ENCODE measurements at regions not wholly inside any gene's neighbourhood (a gene's known extent, or its start where the extent isn't known, plus 50 kb on each side); places are given as distances from the start of the nearest gene placed in this dataset.

- TF ChIP-seq ZNF274 (IDR thresholded peaks at IDR 0.05; ENCODE audit: low read depth, low read length) (no peak), SUZ12 (IDR thresholded peaks at IDR 0.05; ENCODE audit: extremely low read depth, insufficient read depth, insufficient read length) (no peak), YY1 (IDR thresholded peaks at IDR 0.05; ENCODE audit: insufficient read depth, insufficient read length) (no peak)
- H3K27me3 ChIP-seq (ENCODE audit: insufficient read depth, insufficient read length): peaks cover 45% of the 10 kb centered on the region
- no peaks in the 10 kb centered on the region for H3K36me3 ChIP-seq (ENCODE audit: insufficient read depth, insufficient read length, low read length)
- peaks cover 20% of the 10 kb centered on the region for H3K9me3 ChIP-seq (ENCODE audit: insufficient read depth, low read length)
- peaks cover 3% of the 10 kb centered on the region for H3K4me1 ChIP-seq (ENCODE audit: insufficient read depth, insufficient read length)
- H3K9ac ChIP-seq (ENCODE audit: insufficient read length, low read depth): no peak overlapping the region
- no peak for DNase-seq (ENCODE audit: low read depth, low spot score)
- H3K4me3 ChIP-seq (ENCODE audit: insufficient read length, low read depth): no peak overlapping the region
Observed at GRCh38 chr16:54347961-54348360, 61.4 kb upstream of the IRX3 start.

DNA sequence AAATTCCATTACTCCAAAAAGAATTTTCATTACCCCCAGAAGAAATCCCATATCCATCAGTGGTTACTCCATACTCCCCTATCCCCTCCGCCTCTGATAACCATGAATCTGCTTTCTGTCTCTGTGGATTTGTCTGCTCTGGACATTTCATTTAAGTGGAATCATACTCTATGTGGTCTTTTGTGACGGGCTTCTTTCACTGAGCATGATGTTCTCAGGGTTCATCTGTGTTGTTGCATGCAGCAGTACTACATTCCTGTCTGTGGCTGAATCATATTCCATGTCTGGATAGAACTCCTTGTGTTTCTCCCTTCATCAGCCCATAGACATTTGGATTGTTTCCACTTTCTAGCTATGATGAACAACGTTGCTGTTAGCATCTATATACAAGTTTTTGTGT is 59.5 kb upstream of the IRX3 start:
- no peak overlapping the region for H3K4me3 ChIP-seq (ENCODE audit: insufficient read length, low read depth)
- H3K4me1 ChIP-seq (ENCODE audit: insufficient read depth, insufficient read length): peaks cover 9% of the 10 kb centered on the region

GRCh38 chr16:54344646-54345630 is 58.4 kb upstream of the IRX3 start:
- H3K27me3 ChIP-seq (ENCODE audit: insufficient read depth, insufficient read length): peaks cover 72% of the 10 kb centered on the region
- no peak overlapping the region for H3K9ac ChIP-seq (ENCODE audit: insufficient read length, low read depth)
- no peak for DNase-seq (ENCODE audit: low read depth, low spot score)
- peaks cover 20% of the 10 kb centered on the region for H3K9me3 ChIP-seq (ENCODE audit: insufficient read depth, low read length)
- H3K4me3 ChIP-seq (ENCODE audit: insufficient read length, low read depth): no peak overlapping the region
- H3K36me3 ChIP-seq (ENCODE audit: insufficient read depth, insufficient read length, low read length): no peaks in the 10 kb centered on the region
- TF ChIP-seq ZNF274 (IDR thresholded peaks at IDR 0.05; ENCODE audit: low read depth, low read length): no peak
- no peak for TF ChIP-seq SUZ12 (IDR thresholded peaks at IDR 0.05; ENCODE audit: extremely low read depth, insufficient read depth, insufficient read length)
- TF ChIP-seq YY1 (IDR thresholded peaks at IDR 0.05; ENCODE audit: insufficient read depth, insufficient read length): no peak
- H3K4me1 ChIP-seq (ENCODE audit: insufficient read depth, insufficient read length): peaks cover 12% of the 10 kb centered on the region

More for the DNA sequence above, 59.5 kb upstream of the IRX3 start:
- peaks cover 20% of the 10 kb centered on the region for H3K9me3 ChIP-seq (ENCODE audit: insufficient read depth, low read length)
- no peaks in the 10 kb centered on the region for H3K36me3 ChIP-seq (ENCODE audit: insufficient read depth, insufficient read length, low read length)
- peaks cover 61% of the 10 kb centered on the region for H3K27me3 ChIP-seq (ENCODE audit: insufficient read depth, insufficient read length)
- no peak for DNase-seq (ENCODE audit: low read depth, low spot score)
- no peak overlapping the region for H3K9ac ChIP-seq (ENCODE audit: insufficient read length, low read depth)
- TF ChIP-seq SUZ12 (IDR thresholded peaks at IDR 0.05; ENCODE audit: extremely low read depth, insufficient read depth, insufficient read length) (no peak), YY1 (IDR thresholded peaks at IDR 0.05; ENCODE audit: insufficient read depth, insufficient read length) (no peak), ZNF274 (IDR thresholded peaks at IDR 0.05; ENCODE audit: low read depth, low read length) (no peak)

DNA sequence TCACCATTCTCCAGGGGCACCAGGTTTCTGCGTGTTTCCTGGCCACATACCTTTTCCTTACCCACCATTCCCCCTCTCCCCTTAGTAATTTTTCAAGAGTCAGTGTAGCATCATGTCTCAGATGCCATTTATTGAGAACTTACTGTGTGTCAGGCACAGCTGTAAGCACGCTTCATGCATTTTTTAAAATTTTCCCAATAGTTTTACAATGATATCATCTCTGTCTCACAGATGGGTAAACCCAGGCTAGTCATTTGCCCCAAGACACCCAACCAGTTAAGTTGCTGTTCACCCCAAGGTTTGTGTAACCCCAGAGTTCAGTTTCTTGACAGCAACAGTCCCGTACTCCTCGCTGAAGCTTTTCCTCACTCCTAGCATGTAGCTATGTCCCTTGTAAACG is 56.4 kb upstream of the IRX3 start:
- peaks cover 12% of the 10 kb centered on the region for H3K4me1 ChIP-seq (ENCODE audit: insufficient read depth, insufficient read length)
- no peak overlapping the region for H3K4me3 ChIP-seq (ENCODE audit: insufficient read length, low read depth)
- TF ChIP-seq YY1 (IDR thresholded peaks at IDR 0.05; ENCODE audit: insufficient read depth, insufficient read length) (no peak), SUZ12 (IDR thresholded peaks at IDR 0.05; ENCODE audit: extremely low read depth, insufficient read depth, insufficient read length) (no peak), ZNF274 (IDR thresholded peaks at IDR 0.05; ENCODE audit: low read depth, low read length) (no peak)
- peaks cover 89% of the 10 kb centered on the region for H3K27me3 ChIP-seq (ENCODE audit: insufficient read depth, insufficient read length)
- no peak for DNase-seq (ENCODE audit: low read depth, low spot score)
- H3K9ac ChIP-seq (ENCODE audit: insufficient read length, low read depth): no peak overlapping the region
- H3K36me3 ChIP-seq (ENCODE audit: insufficient read depth, insufficient read length, low read length): no peaks in the 10 kb centered on the region
- peaks cover 2% of the 10 kb centered on the region; the same call in 1 of the 2 replicates for H3K9me3 ChIP-seq (ENCODE audit: insufficient read depth, low read length)

GRCh38 chr16:54341892-54342776 is 55.5 kb upstream of the IRX3 start:
- no peak for DNase-seq (ENCODE audit: low read depth, low spot score)
- no peak overlapping the region for H3K9ac ChIP-seq (ENCODE audit: insufficient read length, low read depth)
- no peak overlapping the region for H3K4me3 ChIP-seq (ENCODE audit: insufficient read length, low read depth)
- H3K9me3 ChIP-seq (ENCODE audit: insufficient read depth, low read length): no peaks in the 10 kb centered on the region; the same call in 1 of the 2 replicates
- H3K36me3 ChIP-seq (ENCODE audit: insufficient read depth, insufficient read length, low read length): no peaks in the 10 kb centered on the region
- peaks cover 92% of the 10 kb centered on the region for H3K27me3 ChIP-seq (ENCODE audit: insufficient read depth, insufficient read length)
- H3K4me1 ChIP-seq (ENCODE audit: insufficient read depth, insufficient read length): peaks cover 12% of the 10 kb centered on the region
- TF ChIP-seq ZNF274 (IDR thresholded peaks at IDR 0.05; ENCODE audit: low read depth, low read length): no peak
- no peak for TF ChIP-seq SUZ12 (IDR thresholded peaks at IDR 0.05; ENCODE audit: extremely low read depth, insufficient read depth, insufficient read length)
- TF ChIP-seq YY1 (IDR thresholded peaks at IDR 0.05; ENCODE audit: insufficient read depth, insufficient read length): no peak

- no peak overlapping the region for H3K9ac ChIP-seq (ENCODE audit: insufficient read length, low read depth)
- DNase-seq (ENCODE audit: low read depth, low spot score): no peak
- peaks cover 91% of the 10 kb centered on the region for H3K27me3 ChIP-seq (ENCODE audit: insufficient read depth, insufficient read length)
- H3K36me3 ChIP-seq (ENCODE audit: insufficient read depth, insufficient read length, low read length): no peaks in the 10 kb centered on the region
- TF ChIP-seq YY1 (IDR thresholded peaks at IDR 0.05; ENCODE audit: insufficient read depth, insufficient read length) (no peak), ZNF274 (IDR thresholded peaks at IDR 0.05; ENCODE audit: low read depth, low read length) (no peak), SUZ12 (IDR thresholded peaks at IDR 0.05; ENCODE audit: extremely low read depth, insufficient read depth, insufficient read length) (no peak)
- H3K4me1 ChIP-seq (ENCODE audit: insufficient read depth, insufficient read length): peaks cover 12% of the 10 kb centered on the region
- H3K4me3 ChIP-seq (ENCODE audit: insufficient read length, low read depth): no peak overlapping the region
- no peaks in the 10 kb centered on the region; the same call in 1 of the 2 replicates for H3K9me3 ChIP-seq (ENCODE audit: insufficient read depth, low read length)
Observed at GRCh38 chr16:54340531-54340930, 53.9 kb upstream of the IRX3 start.

All from NT2/D1 (cell line).